ENCODE measurements at regions not wholly inside any gene's neighbourhood (a gene's known extent, or its start where the extent isn't known, plus 50 kb on each side); places are given as distances from the start of the nearest gene placed in this dataset.

DNA sequence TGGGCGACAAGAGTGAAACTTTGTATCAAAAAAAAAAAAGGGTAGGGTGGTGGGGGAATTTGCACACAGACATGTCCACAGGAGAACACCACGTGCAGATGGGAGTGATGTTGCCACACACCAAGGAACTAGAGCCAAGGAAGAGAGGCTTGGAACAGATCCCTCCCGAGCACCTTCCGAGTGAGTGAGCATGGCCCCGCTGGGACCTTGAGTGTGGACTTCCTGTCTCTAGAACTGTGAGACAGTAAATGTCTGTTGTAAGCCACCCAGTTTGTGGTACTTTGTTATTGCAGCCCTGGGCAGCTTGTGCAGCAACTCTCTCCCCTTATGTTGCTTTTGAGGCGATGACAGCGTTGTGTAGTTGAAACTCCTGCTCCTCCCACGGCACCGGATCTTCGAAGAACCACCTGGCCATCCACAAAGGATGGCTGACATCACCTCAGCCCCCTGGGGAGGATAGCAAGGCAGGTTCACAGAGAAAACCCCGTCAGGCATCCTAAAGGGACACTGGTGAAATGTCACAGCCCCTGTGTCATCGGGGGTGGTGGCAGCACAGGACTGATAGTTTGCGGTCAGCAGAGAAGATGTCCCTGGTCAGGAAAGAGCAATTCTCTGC, 54.7 kb upstream of the PLEKHG3 start:
- TF ChIP-seq, protein P1, sequence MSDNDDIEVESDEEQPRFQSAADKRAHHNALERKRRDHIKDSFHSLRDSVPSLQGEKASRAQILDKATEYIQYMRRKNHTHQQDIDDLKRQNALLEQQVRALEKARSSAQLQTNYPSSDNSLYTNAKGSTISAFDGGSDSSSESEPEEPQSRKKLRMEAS (IDR thresholded peaks at IDR 0.05; ENCODE audit: low read depth, low read length): 0 out of 2 replicates have a peak, but pooled peaks have one; percentile 19
- no peak for TF ChIP-seq POLR2A (IDR thresholded peaks at IDR 0.05; ENCODE audit: extremely low read depth, insufficient read length)
- TF ChIP-seq, protein P2, sequence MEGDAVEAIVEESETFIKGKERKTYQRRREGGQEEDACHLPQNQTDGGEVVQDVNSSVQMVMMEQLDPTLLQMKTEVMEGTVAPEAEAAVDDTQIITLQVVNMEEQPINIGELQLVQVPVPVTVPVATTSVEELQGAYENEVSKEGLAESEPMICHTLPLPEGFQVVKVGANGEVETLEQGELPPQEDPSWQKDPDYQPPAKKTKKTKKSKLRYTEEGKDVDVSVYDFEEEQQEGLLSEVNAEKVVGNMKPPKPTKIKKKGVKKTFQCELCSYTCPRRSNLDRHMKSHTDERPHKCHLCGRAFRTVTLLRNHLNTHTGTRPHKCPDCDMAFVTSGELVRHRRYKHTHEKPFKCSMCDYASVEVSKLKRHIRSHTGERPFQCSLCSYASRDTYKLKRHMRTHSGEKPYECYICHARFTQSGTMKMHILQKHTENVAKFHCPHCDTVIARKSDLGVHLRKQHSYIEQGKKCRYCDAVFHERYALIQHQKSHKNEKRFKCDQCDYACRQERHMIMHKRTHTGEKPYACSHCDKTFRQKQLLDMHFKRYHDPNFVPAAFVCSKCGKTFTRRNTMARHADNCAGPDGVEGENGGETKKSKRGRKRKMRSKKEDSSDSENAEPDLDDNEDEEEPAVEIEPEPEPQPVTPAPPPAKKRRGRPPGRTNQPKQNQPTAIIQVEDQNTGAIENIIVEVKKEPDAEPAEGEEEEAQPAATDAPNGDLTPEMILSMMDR (IDR thresholded peaks at IDR 0.05; ENCODE audit: low read depth, low read length): no peak

Measured in NB4 (cell line).